LNCAP (cell line): ENCODE measurements at regions not wholly inside any gene's neighbourhood (a gene's known extent, or its start where the extent isn't known, plus 50 kb on each side); places are given as distances from the start of the nearest gene placed in this dataset.

Source experiments
- CTCF ChIP-seq: fragments of 450-650 bp; IDR thresholded peaks from 2 replicates; pipeline ENCODE4 v1.5.1; 2017; ENCODE audit warnings: mild to moderate bottlenecking

DNA sequence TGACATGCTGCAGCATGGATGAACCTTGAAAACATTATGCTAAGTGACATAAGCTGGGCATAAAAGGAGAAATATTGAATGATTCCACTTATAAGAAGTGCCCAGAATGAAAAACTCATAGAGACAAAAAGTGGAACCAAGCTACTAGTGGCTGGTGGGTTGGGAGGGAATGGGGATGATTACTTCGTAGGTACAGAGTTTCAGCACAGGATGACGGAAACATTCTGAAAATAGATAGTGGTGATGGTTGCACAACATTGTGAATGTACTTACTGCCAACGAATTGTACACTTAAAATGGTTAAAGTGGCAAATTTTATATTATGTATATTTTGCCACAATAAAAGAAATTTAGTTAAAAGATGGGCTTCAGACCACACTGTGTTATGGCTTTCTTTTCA lies 93.6 kb downstream of the RPLP1 start:
- no peak for TF ChIP-seq CTCF

DNA sequence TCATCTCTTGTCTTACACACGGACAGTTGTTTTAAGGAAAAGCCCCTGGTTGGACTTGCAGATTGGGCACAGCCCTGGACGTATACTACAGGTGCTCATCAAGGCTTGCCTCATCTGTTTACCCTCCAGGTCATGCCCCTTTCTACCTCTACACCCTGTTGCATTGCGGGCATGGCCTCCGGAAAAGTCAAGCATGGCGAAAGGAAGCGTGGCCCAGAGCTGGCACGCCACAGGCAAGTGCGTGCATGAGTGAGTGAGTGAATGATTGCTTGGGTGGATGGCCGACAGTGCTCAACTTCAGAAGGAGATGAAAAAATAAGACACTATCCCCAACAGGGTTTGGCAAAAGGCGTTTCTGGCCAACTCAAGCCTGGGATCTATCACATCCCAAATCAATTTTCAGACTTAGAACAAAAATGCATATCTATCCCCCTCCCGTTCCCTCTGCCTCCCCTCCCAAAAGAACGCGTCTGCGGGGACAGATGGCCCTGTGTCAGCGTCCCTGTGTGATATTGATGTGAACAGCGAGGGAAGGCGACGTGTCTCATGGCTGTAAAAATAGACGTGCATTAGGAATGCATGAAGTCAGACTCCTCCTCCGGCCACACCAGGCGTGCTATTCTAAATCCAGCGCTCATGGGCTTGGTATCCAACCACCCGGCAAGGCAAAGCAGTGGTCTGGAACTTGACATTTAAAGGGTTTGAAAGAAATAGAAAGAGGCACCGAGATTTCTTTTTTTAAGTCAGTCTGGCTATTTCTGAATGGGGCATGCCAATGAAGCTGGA lies 96.0 kb downstream of the RPLP1 start:
- TF ChIP-seq CTCF = no peak

DNA sequence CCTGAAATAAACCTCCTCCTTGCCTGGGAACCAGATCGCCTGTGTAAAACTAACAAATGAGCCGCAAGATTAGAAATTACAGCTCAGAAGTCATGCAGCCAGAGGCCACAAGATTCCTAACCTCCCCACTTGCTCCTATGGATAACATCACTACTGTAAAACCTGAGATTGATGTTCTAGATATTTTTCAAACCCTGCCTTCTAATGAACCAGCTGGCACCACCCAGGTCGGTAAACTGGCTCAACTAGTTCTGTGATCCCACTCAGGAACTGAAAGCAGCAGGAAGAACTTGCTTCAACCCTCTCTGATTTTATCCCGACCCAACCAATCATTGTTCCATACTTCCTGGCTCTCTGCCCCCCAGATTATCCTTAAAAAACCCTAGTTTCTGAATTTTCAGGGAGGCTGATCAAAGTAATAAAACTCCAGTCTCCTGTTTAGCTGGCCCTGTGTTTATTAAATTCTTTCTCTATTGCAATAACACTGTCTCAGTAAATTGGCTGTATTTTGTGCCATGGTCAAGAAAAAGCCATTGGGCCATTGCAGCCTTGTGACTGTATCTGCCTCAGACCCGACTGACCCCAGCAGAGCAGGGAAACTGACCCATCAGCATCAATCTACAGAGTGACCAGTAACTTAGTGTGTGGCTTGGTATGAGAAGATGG lies 98.9 kb downstream of the RPLP1 start:
- no peak for TF ChIP-seq CTCF

GRCh38 chr15:69552057-69552815 lies 99.6 kb downstream of the RPLP1 start:
- no peak for TF ChIP-seq CTCF

GRCh38 chr15:69553686-69554085 lies 101.1 kb downstream of the RPLP1 start:
- no peak for TF ChIP-seq CTCF

DNA sequence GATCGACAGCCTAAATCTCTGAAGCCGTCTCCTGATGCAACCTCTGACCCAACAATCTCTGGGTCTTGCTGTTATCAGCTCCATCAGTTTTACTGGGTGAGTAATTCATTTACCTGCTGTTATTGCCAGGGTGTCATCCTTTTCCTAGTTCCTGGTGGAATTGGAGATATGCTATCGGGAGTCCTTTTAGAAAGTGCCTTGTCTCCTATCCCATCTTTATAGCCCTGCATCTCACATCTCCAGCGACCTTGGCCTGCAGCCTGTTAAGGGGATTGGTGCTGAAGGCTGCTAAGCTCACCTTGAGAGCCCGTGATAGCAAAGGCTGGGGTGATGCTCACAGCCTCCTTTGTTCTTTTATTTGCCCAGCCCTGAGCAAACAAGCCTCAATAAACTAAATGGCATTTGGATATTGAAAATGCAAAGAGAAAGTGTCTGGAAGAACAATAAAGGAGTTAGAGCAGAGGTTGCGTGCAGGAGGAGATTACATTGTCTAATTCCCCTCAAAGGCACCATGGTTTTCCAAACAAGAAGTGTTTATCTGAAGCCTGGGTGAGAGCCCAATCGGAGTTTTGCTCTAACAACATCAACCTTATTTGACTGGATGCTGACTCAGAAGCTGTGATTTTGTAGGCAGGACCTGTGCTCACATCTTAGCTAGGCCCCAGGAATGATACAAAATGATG lies 101.8 kb downstream of the RPLP1 start:
- TF ChIP-seq CTCF = no peak

- TF ChIP-seq CTCF = no peak
Measured at GRCh38 chr15:69555080-69555479, 102.5 kb downstream of the RPLP1 start.
